GM12873 (cell line): ENCODE measurements at regions not wholly inside any gene's neighbourhood (a gene's known extent, or its start where the extent isn't known, plus 50 kb on each side); places are given as distances from the start of the nearest gene placed in this dataset.
A peak's percentile ranks its signal among the peaks of the same experiment; 100 is the strongest.

ENCODE experiments used
- CTCF ChIP-seq: IDR thresholded peaks from 2 replicates; pipeline ENCODE4 v1.5.1; 2012; ENCODE audit warnings: low read depth, mild to moderate bottlenecking, moderate library complexity, low read length, control low read depth; ENCODE audit not compliant: insufficient read depth; ENCODE audit errors: missing control alignments

GRCh38 chr14:106506881-106507305, 980.5 kb downstream of the TMEM121 start:
- TF ChIP-seq CTCF = no peak

GRCh38 chr14:106507354-106507753, 981.0 kb downstream of the TMEM121 start:
- no peak for TF ChIP-seq CTCF

- TF ChIP-seq CTCF = peak; percentile 20
Measured at GRCh38 chr14:106508216-106508615, 981.8 kb downstream of the TMEM121 start.

- TF ChIP-seq CTCF = no peak
Measured at GRCh38 chr14:106509176-106509575, 982.8 kb downstream of the TMEM121 start.

- TF ChIP-seq CTCF = no peak
Measured at GRCh38 chr14:106509807-106510206, 983.4 kb downstream of the TMEM121 start.

- TF ChIP-seq CTCF = no peak
Measured at GRCh38 chr14:106511006-106511799, 984.8 kb downstream of the TMEM121 start.

- TF ChIP-seq CTCF = no peak
Measured at GRCh38 chr14:106511800-106512198, 985.4 kb downstream of the TMEM121 start.
